NCI-H1105 (cell line): ENCODE measurements at regions not wholly inside any gene's neighbourhood (a gene's known extent, or its start where the extent isn't known, plus 50 kb on each side); places are given as distances from the start of the nearest gene placed in this dataset.
A peak's percentile ranks its signal among the peaks of the same experiment; 100 is the strongest.

Experiments
- DNase-seq: peaks from one replicate; lab custom pipeline; 2025; lab: John Stamatoyannopoulos, UW

GRCh38 chr1:170864876-170865538 lies 70.3 kb upstream of the MROH9 start:
- DNase-seq, result no peak

DNA sequence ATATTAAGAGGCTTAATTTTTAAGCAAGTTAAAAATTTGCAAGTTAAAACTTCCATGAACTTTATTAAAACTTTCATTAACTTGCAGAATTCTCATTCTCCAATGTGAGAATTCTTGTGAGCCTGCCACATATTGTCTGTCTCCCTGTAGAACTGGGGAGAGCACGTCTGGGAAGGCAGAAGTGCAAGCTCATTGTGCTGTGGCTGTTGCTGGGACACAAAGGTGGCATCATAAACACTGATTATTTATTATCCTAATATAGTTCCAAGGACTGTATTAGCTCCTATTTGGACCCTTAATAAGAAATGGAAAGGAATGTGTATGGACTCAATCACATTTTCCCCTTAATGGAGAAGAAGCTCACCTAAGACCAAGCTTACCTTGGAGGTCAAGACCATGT lies 68.7 kb upstream of the MROH9 start:
- DNase-seq, result no peak

DNA sequence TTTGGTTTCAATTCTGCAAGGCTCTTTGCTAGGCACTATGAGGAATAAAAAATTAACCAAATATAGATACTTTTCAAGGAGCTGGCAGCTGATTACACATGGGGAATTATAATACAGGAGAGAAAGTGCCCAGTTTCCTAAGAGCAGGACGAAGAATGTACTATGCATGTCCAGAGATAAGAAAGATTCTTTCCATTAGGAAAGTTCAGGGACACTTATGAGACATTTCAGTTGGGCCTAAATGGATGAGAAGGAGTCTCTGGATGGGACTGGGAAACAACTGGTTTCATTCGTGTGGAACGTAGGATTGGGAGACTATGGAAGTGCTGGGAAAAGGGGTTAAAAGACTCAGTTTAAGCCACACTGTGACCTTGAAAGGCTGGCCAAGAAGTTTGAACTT lies 63.5 kb upstream of the MROH9 start:
- no peak for DNase-seq

GRCh38 chr1:170872663-170873062 lies 62.7 kb upstream of the MROH9 start:
- no peak for DNase-seq

GRCh38 chr1:170874671-170875070 lies 60.7 kb upstream of the MROH9 start:
- DNase-seq, result no peak

DNA sequence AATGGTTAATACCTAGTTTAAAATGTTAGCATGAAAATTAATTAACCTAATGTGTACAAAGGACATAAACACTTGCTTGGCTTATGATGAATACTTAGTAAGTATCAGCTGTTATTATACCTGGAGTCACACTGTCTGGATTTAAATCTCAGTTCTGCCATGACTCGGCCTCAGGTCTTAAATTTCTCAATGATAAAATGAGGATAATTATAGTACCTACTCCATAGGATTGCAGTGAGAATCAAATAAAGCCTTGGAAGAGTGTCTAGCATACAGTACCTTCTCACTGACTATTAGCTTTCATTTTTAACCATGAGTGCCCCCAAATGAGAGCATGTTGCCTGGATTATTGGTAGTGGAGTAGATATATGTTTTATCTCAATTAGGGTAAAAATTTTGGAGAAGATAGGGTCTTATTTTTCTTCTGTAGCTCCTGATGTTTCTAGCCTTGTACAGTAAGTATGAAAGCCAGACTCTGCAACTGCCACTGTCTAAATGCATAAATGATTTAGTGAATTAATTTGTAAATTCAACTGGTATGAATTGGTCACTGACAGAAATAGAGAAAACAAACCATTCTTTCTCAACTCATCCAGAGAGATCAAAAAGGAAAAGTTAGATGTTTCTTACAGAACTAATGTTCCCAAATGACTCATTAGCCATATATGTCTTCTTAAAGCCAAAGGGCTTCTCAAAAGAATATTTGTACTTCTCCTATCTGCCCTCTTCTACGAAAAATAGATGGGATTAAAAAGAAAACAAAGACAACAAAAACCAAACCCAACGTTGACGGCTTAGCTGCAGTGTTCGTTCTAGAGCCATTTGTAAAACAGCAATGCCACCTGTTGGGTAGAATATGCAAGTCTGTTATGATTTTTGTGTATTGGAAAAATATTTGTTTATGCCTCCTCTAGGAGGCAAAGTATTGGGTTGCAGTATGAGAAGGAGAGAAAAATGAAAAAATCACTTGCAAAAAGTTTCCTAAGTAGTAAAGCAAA lies 53.8 kb upstream of the MROH9 start:
- peak; percentile 25 for DNase-seq
